ENCODE measurements at regions not wholly inside any gene's neighbourhood (a gene's known extent, or its start where the extent isn't known, plus 50 kb on each side); places are given as distances from the start of the nearest gene placed in this dataset.

- DNase-seq (ENCODE audit: low read depth): peak; percentile 88
Observed at GRCh38 chr4:55754754-55755350, 64.7 kb upstream of the EXOC1L start.

- no peak for DNase-seq (ENCODE audit: low read depth)
Observed at GRCh38 chr4:55756208-55756607, 63.4 kb upstream of the EXOC1L start.

GRCh38 chr4:55757356-55757952, 62.1 kb upstream of the EXOC1L start:
- DNase-seq (ENCODE audit: low read depth): no peak

GRCh38 chr4:55758066-55758465, 61.5 kb upstream of the EXOC1L start:
- no peak for DNase-seq (ENCODE audit: low read depth)

- DNase-seq (ENCODE audit: low read depth): no peak
Observed at GRCh38 chr4:55758570-55758969, 61.0 kb upstream of the EXOC1L start.

- no peak for DNase-seq (ENCODE audit: low read depth)
Observed at GRCh38 chr4:55762819-55763218, 56.8 kb upstream of the EXOC1L start.

GRCh38 chr4:55763996-55764395, 55.6 kb upstream of the EXOC1L start:
- DNase-seq (ENCODE audit: low read depth): peak; percentile 47

- no peak for DNase-seq (ENCODE audit: low read depth)
Observed at GRCh38 chr4:55765070-55765469, 54.5 kb upstream of the EXOC1L start.

GRCh38 chr4:55768291-55768690, 51.3 kb upstream of the EXOC1L start:
- DNase-seq (ENCODE audit: low read depth): peak; percentile 92
